B cell (primary cell): ENCODE measurements at regions not wholly inside any gene's neighbourhood (a gene's known extent, or its start where the extent isn't known, plus 50 kb on each side); places are given as distances from the start of the nearest gene placed in this dataset.

ENCODE experiments used
- CTCF ChIP-seq: fragments of 200-600 bp; IDR thresholded peaks from one replicate; pipeline ENCODE4 v1.8.0; 2022; ENCODE audit warnings: antibody characterized with exemption, mild to moderate bottlenecking
- EZH2 ChIP-seq: IDR thresholded peaks from 2 replicates; pipeline ENCODE4 v1.6.1; 2012; ENCODE audit warnings: borderline replicate concordance, low read depth, mild to moderate bottlenecking, moderate library complexity, low read length; ENCODE audit not compliant: insufficient read depth, poor library complexity, severe bottlenecking

GRCh38 chr21:14630556-14631069, 84.5 kb upstream of the SAMSN1 start:
- TF ChIP-seq CTCF (no peak), EZH2 (no peak)
